Bronchial epithelial cell (primary cell): ENCODE measurements at regions not wholly inside any gene's neighbourhood (a gene's known extent, or its start where the extent isn't known, plus 50 kb on each side); places are given as distances from the start of the nearest gene placed in this dataset.

ENCODE experiments used
- DNase-seq: peaks from one replicate; pipeline ENCODE4 v3.0.0-alpha.2; 2010; ENCODE audit warnings: low read depth
- FAIRE-seq: peaks from 2 replicates; lab custom pipeline; 2011; peaks lifted over from hg19 to GRCh38; lab: Jason Lieb, UNC
- H3K27me3 ChIP-seq: 2 replicates; pipeline ENCODE4 v1.5.1; 2011; ENCODE audit warnings: low read length; ENCODE audit not compliant: control insufficient read depth, insufficient read depth
- H3K36me3 ChIP-seq: 2 replicates; pipeline ENCODE4 v1.5.1; 2011; ENCODE audit warnings: low read length; ENCODE audit not compliant: control insufficient read depth, insufficient read depth
- H3K4me3 ChIP-seq: 2 replicates; pipeline ENCODE4 v1.5.1; 2011; ENCODE audit warnings: mild to moderate bottlenecking, low read depth, low read length, control low read depth
- CTCF ChIP-seq: IDR thresholded peaks from 2 replicates; pipeline ENCODE4 v1.5.1; 2011; ENCODE audit warnings: mild to moderate bottlenecking, moderate library complexity, low read length, control low read depth, inconsistent platforms; ENCODE audit not compliant: insufficient read depth, severe bottlenecking

GRCh38 chr2:12284487-12284886 is 432.2 kb upstream of the TRIB2 start:
- no peaks in the 10 kb centered on the region for H3K36me3 ChIP-seq
- H3K27me3 ChIP-seq, result no peaks in the 10 kb centered on the region
- DNase-seq (peak; percentile 41), FAIRE-seq (no peak)
- TF ChIP-seq CTCF, result no peak
- no peak overlapping the region for H3K4me3 ChIP-seq

GRCh38 chr2:12286347-12286746 is 430.4 kb upstream of the TRIB2 start:
- DNase-seq (no peak), FAIRE-seq (no peak)
- Histone ChIP-seq H3K4me3 (no peak overlapping the region), H3K27me3 (no peaks in the 10 kb centered on the region), H3K36me3 (no peaks in the 10 kb centered on the region)
- no peak for TF ChIP-seq CTCF

- no peaks in the 10 kb centered on the region for H3K36me3 ChIP-seq
- no peaks in the 10 kb centered on the region for H3K27me3 ChIP-seq
- no peak overlapping the region for H3K4me3 ChIP-seq
- no peak for TF ChIP-seq CTCF
- DNase-seq (peak; percentile 27), FAIRE-seq (peak; percentile 7)
Measured at GRCh38 chr2:12287220-12287751, 429.4 kb upstream of the TRIB2 start.

GRCh38 chr2:12288048-12288447 is 428.7 kb upstream of the TRIB2 start:
- no peak for TF ChIP-seq CTCF
- Histone ChIP-seq H3K27me3 (no peaks in the 10 kb centered on the region), H3K4me3 (no peak overlapping the region), H3K36me3 (no peaks in the 10 kb centered on the region)
- no peak for FAIRE-seq
- no peak for DNase-seq

- no peak for DNase-seq
- no peaks in the 10 kb centered on the region for H3K27me3 ChIP-seq
- no peak for TF ChIP-seq CTCF
- no peaks in the 10 kb centered on the region for H3K36me3 ChIP-seq
- no peak for FAIRE-seq
- H3K4me3 ChIP-seq, result no peak overlapping the region
Measured at GRCh38 chr2:12289120-12289802, 427.5 kb upstream of the TRIB2 start.

- Histone ChIP-seq H3K27me3 (no peaks in the 10 kb centered on the region), H3K4me3 (no peak overlapping the region), H3K36me3 (no peaks in the 10 kb centered on the region)
- FAIRE-seq, result no peak
- no peak for TF ChIP-seq CTCF
- no peak for DNase-seq
Measured at GRCh38 chr2:12291303-12291702, 425.4 kb upstream of the TRIB2 start.
